Keratinocyte (primary cell): ENCODE measurements at regions not wholly inside any gene's neighbourhood (a gene's known extent, or its start where the extent isn't known, plus 50 kb on each side); places are given as distances from the start of the nearest gene placed in this dataset.

Experiments used
- CTCF ChIP-seq, 3 experiments: IDR thresholded peaks in 1 of 3; conservative IDR thresholded peaks in 1 of 3; optimal IDR thresholded peaks in 1 of 3; 2 replicates in 2 of 3; 3 replicates in 1 of 3; pipeline versions ENCODE3 to v1.5.1; 2011; ENCODE audit warnings: low read length in 3 of 3, mild to moderate bottlenecking in 3 of 3, moderate library complexity in 2 of 3, control low read depth in 1 of 3, inconsistent platforms in 1 of 3; ENCODE audit not compliant: insufficient read depth in 2 of 3; ENCODE audit errors: extremely low read depth in 1 of 3
- EZH2 ChIP-seq: IDR thresholded peaks from one replicate; pipeline ENCODE4 v1.6.1; 2012; ENCODE audit warnings: inconsistent platforms, mild to moderate bottlenecking, low read length, moderate library complexity

DNA sequence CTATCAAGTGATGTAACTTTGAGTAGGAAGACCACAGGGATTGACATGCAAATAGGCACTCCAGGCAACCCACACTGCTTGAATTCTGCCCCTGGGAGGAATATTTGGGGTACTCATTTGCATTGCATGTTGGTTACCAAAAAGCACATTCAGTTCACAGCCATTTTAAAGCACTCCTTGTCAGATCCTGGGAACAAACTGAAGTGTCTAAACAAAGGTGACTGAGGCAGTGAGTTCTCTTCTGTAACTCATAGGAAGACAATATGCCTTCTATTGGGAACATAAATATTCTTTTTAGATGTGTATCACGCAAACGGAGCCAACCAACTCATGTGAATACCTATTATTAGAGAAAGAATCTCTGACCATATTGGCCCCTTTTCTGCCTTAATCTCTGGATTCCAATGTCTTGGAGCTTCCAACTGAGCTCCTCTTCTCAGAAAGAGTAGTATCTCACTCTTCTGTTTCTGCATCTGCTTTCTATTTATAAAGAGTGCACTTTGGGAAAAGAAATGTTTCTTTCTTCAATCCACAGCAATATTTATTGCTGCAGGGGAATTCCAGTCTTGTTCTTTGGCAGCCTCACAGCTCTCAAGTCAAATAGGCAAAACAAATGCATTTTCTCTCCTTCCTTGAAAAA is 125.7 kb upstream of the NBEA start:
- TF ChIP-seq CTCF (optimal IDR thresholded peaks at IDR 0.05 in 1 of 3, IDR thresholded peaks at IDR 0.05 in 1 of 3, conservative IDR thresholded peaks at IDR 0.05 in 1 of 3; ENCODE audit: extremely low read depth in 1 of 3, insufficient read depth in 2 of 3, low read length in 3 of 3) (no peak), EZH2 (no peak)
